Right renal cortex interstitium (tissue), 3 donors: ENCODE measurements at regions not wholly inside any gene's neighbourhood (a gene's known extent, or its start where the extent isn't known, plus 50 kb on each side); places are given as distances from the start of the nearest gene placed in this dataset.
"Not testable (repeated sequence)": the region's sequence is repeated elsewhere in the genome, so short reads cannot be mapped to it uniquely, and the experiment has no call there.

Experiments used
- DNase-seq, 3 donors: peaks; one replicate each; pipeline ENCODE4 v3.0.0-alpha.2; 2013; ENCODE audit warnings: low read depth in 3 of 3, low spot score in 2 of 3

DNA sequence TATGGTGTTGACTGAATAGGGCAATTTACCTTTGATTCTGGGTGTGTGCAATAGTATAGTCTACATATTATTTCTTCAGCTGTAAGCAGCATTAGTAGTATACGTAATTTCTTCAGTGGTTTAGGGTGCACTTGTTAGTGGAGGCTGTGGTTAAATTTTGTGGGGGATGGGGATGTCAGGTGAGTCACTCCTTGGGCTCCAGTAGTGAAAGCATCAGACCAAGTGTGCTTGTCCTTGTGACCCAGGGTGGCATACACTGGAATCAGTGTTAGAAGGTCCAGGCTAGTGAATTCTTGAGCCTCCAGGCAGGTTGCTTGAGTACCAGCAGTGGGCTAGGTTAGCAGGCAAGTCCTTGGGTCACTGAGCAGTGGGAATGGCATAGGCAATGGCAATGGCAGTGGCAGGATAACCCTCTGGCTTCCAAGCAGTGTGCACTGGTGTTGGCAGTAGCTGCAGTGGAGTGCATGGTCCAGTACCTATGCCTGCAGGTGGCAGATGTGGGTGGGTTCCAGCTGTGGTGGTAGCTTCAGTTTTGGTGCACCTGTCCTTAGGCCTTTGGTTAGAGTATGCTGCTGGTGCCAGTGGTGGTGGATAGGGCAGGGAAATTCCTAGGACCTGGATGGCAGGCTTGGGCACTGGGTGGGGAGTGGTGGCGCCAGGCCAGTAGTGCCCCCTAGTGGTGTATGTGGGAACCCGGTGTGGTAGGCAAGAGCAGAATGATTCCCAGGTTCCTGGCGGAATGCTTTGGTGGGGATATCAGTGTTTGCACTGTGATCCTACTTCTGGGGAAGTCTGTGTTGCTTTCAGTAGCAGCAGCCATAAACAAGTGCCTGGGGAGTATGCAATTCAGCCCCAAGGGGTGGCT is 531.0 kb downstream of the SMARCA1 start:
- DNase-seq, result no peak

DNA sequence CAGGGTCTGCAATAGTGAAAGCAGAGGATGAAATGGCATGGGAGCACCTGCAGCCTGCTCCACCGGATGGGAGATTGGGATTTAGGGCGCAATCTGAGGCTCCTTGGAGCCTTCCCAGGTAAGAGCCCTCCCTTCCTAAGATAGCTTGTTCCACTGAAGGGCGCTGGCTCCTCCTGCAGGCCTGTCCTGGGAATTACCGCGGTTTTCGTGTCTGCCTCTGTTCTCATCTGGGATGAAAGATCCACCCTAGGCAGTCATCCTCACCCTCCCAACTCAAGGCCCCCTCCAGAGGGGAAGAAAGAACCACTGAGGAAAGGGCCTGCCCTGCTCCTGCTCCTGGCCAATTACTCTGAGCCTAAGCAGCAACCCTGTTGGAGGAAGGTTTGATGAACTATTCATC is 547.5 kb downstream of the SMARCA1 start:
- DNase-seq, result peak in 2 of 3 donors; percentile 4

DNA sequence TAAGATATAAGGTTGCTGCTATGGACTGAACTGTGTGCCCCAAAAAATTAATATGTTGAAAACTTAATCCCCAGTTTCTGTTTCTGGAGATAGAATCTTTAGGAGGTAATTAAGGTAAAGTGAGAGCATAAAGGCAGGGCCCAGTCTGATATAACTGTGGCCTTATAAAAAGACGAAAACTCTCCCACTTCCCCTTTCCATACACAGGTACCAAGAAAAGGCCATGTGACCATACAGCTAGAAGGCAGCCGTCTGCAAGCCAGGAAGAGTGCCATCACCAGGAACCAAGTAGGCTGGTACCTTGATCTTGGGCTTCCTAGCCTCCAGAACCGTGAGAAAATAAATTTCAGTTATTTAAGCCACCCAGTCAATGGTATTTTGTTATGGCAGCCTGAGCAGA is 550.3 kb downstream of the SMARCA1 start:
- DNase-seq, result no peak

DNA sequence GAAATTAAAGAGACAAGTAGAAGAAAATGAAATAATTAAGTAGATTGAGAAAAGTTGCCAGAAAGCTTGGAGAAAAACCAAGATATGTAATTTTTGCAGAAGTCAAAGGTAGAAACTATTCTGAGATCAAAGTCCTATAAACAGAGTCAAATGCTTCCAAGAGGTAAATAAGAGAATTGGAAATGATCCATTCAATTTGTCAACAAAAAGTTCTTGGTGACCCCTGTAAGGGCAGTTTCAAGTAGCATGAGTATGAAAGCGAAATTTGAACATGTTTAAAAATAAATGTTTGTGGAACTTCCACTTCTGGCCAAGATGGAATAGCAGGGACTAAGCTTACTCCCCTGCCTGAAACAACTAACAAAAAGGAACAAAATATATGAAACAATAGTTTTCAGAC is 562.0 kb downstream of the SMARCA1 start:
- DNase-seq, result no peak

DNA sequence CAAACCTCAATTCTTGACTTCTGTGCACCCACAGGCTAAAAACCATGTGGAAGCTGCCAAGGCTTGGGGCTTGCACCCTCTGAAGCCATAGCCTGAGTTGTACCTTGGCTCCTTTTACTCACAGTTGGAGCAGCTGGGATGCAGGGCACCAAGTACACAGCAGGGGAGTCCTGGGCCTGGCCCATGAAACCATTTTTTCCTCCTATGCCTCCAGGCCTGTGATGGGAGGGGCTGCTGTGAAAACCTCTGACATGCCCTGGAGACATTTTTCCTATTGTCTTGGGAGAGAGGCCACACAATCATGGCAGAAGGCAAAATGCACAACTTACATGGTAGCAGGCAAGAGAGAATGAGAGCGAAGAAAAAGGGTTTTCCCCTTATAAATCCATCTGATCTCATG is 568.6 kb downstream of the SMARCA1 start:
- not testable (repeated sequence) for DNase-seq

DNA sequence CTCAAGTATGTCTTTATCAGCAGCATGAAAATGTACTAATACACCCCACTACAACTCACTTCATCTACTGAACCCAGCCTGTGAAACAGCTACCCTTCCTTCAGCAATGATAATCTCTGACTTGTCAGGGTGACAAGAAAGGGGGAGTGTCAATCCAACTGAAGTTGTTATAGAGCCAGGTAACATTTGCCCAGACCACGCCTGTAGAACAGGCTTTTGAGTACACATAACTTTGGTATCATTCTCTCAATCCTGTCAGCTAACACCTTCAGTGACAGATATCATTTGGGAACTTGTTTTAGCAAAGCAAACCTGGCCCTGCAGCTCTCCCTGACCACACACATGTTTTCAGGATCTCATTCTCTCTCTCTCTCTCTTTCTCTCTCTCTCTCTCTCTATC is 592.2 kb downstream of the SMARCA1 start:
- no peak for DNase-seq

DNA sequence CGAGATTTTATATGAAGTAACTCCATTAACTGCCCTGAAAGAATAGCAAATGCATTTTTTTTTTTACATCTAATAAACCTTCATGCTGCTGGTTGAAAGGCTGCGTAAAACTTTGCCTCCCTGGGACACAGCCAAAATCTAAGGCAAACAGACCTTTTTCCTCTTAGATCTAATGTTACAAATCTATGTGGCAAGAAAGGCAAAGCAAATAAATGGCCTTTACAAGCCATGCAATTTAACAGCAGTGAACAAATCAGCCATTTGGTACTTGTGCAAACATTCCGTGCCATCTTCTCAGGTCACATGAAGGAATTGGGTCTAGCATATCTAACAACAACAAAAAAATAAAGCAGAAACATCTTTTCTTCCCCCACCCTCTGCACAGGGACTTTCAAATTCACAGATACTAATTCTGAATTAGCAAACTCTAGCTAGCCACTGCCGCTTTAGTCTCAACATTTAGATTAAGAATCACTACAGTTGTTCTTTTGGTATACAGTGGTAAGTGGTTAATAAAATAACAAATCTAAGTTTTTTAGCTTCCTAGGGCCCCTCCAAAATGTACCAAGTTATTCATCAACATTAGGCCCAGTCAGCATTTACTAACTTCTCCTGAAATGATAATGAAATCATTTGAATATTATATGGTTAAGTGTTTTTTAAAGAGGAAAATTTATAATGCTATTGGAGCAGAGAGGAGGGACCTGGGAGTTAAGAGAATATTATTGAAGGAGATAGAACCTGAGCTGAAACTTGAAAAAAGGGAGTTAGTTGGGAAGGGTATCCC is 593.8 kb downstream of the SMARCA1 start:
- DNase-seq, result no peak

DNA sequence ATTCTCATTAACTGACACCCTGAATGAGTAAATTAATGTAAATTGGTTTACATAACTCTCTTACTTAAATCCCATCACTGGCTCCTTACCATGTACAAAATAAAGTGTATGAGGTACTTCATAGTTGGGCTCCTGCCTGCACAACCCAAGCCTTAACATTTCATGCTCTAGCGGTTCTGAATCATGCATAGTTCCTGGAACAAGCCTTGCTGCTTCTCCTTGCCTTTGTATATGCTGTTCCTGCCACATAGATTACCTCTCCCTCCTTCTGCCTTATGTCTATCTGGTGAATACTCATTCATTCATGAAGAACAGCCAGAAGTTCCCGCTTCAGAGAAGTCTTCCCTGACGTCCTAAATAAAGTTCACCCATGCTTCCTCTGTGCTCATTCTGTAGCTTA is 594.7 kb downstream of the SMARCA1 start:
- DNase-seq, result no peak

DNA sequence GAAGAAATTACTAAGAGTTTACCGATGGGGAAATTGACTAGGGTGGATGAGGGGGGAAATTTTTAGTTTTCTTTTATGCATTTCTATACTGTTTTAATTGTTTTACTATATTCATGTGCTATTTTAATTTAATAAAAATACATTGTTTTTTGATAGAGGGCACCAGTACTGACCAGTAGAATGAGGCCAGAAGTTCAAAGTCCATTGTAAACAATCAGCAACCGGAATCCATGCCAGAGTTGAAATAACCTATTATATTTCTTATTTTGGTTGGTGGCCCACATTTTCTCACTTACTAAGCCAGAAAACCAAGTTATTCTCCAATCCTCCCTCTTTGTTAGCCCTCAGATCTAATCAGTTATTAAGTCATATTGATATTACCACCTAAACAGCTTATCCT is 595.9 kb downstream of the SMARCA1 start:
- DNase-seq, result no peak

DNA sequence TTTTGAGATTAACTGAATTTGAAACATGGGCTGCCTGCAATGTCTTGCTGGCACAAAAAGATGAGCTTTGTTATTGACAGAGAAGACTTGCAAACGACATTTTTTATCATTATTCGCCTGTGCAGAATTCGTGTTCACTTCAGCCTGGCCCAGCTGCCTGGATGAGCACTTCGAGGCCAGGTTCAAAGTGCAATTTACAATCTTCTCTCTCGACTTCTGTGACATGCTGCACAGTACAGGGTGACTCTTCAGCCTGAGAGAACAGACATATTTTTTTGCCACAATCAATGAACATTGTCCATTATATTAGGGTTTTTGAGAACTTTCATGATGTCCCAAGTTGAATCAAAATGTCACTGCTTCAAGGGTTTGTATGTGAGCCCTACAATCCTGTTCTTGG is 616.5 kb downstream of the SMARCA1 start:
- DNase-seq, result no peak

DNA sequence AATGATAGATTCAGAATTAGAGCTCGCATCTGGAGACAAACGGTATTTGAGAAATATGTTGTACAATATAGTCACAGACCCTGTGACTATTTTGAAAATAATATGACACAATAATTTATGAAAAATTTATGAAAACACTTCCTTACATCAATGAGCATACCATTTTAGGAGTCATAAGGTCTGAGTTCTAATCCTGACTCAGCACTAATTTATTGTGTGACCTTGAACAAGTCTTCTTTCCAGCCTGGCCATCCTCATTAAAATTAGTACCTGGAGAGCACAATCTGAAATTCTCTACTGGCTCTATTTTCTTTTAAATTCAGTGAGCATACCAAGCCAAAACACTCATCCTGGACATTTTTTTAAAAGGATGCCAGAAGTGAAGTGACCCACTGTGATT is 622.3 kb downstream of the SMARCA1 start:
- no peak for DNase-seq

DNA sequence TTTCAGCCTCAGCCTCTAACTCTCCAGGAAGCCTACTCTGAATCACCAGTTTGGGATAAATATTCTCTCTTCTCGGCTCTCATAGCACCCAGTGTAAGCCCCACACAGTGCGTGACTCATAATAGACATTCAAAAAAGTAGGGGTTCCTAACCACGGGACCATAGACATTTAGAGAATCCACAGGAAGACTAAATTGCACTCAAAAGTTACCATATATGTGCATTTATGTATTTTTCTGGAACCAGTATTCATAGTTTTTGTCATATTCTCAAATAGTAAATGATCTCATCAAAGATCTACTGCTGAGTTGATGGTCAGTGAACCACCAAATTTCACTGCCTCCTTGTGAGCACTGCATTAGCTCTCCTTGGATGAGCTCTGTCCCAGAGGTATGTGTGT is 625.7 kb downstream of the SMARCA1 start:
- no peak for DNase-seq

DNA sequence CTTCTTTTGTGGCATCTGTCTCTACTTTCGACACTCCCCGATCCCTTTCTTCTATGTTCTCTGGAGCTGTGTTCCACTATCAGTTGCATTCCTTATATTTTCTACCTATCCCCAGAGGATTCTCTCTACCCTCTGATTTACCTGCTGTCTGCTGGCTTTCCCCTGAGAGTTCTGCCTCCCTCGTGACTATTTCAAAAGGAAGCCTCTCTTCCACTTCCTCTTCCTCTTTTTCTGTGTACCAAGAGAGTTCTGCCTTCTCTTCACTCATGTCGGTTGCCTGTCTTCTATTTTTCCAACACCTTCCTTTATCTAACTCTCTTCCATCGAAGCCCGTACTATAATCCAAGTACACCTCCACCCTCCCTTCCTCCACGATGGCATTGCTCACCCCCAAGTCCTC is 631.7 kb downstream of the SMARCA1 start:
- no peak for DNase-seq

DNA sequence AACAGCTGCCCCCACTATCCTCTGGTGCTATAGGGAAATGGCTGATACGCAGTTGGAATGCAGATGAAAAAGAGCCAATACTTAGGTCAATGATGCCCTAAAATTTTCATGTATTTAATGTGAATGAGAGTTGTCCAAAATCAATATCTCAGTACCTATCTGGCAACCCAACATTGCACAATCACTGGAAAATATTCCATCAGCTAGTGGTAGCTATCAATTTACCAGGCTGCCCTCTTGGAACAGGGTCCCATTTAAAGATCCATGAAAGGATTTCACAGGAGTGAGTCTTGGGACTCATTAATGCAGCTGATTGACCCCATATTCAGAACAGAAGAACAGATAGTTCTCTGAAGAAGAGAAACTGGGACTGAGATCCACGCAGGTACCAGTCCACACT is 638.9 kb downstream of the SMARCA1 start:
- no peak for DNase-seq

DNA sequence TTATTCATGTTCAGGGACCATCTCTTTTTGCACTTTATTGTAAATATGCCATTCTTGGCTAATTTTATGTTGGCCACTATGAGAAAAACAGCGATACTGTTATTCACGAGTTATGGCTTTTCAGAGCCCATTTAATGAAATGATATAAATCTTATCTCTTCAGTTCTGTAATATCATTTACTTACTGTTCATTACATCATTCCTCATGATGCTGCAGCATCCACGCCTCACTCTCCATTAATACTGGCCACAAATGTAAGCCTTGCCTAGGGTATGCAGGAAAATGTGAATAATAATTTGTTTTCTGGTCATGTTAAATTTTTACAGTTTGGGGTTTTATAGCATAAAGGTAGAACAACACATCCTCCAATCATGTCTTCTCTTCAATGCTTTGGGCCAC is 639.6 kb downstream of the SMARCA1 start:
- no peak for DNase-seq

DNA sequence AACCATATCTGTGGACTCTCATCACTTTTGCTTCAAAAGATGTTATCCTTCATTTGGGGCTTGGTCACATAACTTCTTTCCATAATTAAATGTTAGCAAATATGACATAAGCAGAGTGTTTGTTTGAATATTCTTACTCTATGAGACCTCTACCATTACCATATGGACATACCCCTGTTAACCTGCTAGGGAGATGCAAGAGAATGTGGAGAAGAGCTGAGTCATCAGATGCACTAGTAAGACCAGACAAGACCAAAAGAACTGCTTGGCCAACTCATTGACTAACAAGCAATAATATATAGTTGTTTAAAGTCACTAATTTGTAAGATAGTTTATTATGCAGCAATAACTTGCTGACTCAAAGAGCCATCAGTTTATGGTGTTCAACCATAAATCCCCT is 652.9 kb downstream of the SMARCA1 start:
- no peak for DNase-seq

DNA sequence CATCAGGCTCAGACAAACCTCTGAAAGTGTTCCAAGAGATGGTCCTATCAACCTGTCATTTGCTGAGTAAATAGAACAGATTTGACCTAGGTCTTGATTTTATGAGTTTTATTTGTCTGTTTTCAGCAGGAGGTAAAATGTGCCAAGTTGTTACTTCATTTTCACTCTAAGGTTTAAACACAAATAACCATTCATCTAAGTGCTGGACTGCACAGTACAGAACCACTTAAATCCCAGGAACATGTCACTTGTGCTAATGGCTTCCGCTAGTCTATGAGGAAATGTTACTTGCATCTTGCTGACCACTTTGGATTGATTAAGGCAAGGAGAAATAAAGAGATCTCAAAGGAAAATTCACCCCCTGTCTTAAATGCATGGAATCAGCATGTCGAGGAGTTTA is 660.7 kb downstream of the SMARCA1 start:
- DNase-seq, result no peak

DNA sequence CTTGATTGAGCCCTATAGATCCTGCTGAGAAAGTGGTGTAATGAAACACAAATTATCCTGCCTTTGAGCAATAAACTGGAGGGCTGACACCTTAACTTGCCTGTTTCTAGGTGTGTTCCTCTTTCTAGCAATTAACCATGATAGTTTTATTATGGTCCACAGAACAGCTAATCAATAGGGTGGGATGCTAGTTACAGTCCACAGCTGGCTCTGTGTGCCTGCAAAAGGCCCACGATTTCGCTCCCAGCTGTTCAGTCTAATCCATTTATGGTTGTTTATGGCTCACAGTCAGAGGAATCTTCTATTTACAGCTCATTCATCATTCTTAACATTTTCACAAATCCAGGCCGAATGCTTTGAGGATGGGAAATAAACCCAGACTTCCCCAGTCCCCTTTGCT is 674.9 kb downstream of the SMARCA1 start:
- DNase-seq, result no peak

DNA sequence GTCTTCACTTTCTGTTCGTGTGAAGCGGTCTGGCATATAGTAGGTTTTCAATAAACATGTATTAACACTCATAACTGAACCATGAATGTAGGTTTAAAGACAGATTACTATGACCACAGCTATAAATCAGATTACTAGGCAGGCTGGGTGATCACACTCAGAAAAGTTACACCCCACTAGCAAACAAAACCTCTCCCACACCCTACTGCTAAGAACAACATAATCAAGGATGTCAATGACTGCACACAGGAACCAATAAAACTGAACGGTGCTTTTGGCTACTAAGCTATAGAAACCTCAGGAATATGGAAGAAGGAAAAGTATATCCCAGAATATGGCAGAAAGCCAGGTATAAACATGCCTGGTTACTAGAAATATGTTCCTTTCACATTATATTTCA is 676.9 kb downstream of the SMARCA1 start:
- DNase-seq, result no peak

DNA sequence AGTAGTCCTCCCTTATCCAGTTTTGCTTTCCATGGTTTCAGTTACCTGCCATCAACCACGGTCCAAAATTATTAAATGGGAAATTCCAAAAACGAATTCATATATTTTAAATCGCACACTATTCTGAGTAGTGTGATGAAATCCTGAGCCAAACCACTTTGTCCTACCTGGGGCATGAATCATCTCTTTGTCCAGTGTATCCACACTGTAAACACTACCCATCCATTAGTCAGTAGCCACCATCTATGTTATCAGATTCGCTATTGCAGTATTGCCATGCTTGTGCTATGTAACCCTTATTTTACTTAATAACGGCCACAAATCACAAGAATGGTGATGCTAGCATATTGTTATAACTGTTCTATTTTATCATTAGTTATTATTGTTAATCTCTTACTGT is 704.6 kb downstream of the SMARCA1 start:
- DNase-seq, result no peak

DNA sequence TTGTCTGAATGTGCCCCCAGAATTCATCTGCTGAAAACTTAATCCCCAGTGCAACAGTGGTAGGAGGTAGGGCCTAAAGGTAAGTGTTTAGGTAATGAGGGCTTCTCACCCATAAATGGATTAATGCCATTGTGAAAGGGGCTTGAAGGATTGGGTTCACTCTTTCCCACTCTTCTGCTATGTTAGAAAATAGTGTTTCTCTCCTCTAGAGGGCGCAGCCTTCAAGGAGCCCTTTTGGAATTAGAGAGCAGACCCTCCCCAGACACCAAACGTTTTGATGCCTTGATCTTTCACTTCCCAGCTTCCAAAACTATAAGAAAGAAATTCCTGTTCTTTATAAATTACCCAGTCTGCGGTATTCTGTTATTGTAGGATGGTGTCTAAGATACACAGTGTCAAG is 706.4 kb downstream of the SMARCA1 start:
- DNase-seq, result no peak

DNA sequence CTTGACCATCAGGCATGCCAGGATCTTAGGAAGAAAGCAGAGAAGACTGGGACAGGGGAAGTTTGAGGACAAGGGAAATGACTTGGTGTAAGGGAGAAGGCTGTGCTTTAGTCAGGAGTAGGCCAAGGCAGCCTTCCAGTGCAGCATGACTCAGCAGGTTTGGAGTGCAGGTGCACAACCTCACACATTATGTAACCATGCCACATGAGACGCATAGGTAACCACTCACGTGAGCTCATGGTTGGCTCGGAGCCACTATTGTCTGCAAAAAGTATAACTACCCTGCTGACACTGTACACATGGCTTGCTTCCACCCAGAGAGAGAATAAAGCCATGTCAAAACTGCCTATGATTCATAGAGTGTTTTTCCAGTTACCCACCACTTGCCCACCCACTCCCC is 715.9 kb downstream of the SMARCA1 start:
- no peak for DNase-seq
